ENCODE measurements at regions not wholly inside any gene's neighbourhood (a gene's known extent, or its start where the extent isn't known, plus 50 kb on each side); places are given as distances from the start of the nearest gene placed in this dataset.

DNA sequence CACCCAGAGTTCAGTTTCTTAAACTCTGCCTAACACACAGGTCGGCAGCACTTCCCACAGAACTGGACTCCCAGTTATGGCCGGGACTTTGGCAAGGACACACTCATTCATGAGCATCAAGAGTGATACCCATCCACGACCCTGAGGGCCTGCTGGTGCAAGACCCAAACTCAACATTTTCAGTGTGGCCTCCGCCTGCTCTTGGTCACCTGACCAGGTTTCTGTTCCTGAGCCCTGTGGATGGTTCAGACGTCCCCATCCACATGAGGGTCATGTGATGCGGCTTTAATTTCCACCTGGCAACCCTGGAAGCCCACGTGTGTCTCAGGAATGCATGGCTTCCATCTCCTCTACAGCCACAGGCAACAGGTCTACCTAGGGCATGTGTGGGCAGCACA lies 245.3 kb downstream of the DLL1 start:
- DNase-seq: no peak
- Histone ChIP-seq H3K4me3 (no peak overlapping the region), H3K36me3 (no peaks in the 10 kb centered on the region), H3K4me1 (peaks cover 5 to 24% (median 16%) of the 10 kb centered on the region in 4 donors), H3K9me3 (no peaks in the 10 kb centered on the region), H3K27me3 (no peaks in the 10 kb centered on the region), H3K27ac (no peak overlapping the region)
- TF ChIP-seq POLR2A (IDR thresholded peaks at IDR 0.05): no peak
- TF ChIP-seq, protein P1, sequence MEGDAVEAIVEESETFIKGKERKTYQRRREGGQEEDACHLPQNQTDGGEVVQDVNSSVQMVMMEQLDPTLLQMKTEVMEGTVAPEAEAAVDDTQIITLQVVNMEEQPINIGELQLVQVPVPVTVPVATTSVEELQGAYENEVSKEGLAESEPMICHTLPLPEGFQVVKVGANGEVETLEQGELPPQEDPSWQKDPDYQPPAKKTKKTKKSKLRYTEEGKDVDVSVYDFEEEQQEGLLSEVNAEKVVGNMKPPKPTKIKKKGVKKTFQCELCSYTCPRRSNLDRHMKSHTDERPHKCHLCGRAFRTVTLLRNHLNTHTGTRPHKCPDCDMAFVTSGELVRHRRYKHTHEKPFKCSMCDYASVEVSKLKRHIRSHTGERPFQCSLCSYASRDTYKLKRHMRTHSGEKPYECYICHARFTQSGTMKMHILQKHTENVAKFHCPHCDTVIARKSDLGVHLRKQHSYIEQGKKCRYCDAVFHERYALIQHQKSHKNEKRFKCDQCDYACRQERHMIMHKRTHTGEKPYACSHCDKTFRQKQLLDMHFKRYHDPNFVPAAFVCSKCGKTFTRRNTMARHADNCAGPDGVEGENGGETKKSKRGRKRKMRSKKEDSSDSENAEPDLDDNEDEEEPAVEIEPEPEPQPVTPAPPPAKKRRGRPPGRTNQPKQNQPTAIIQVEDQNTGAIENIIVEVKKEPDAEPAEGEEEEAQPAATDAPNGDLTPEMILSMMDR (IDR thresholded peaks at IDR 0.05): no peak
- TF ChIP-seq EP300 (IDR thresholded peaks at IDR 0.05): no peak
- TF ChIP-seq POLR2AphosphoS5 (IDR thresholded peaks at IDR 0.05): no peak
- 85 to 91% methylated on average over 7 of the region's 7 CpGs for WGBS, 2 donors
- ATAC-seq (ENCODE audit: low FRiP score in 2 of 2): no peak

DNA sequence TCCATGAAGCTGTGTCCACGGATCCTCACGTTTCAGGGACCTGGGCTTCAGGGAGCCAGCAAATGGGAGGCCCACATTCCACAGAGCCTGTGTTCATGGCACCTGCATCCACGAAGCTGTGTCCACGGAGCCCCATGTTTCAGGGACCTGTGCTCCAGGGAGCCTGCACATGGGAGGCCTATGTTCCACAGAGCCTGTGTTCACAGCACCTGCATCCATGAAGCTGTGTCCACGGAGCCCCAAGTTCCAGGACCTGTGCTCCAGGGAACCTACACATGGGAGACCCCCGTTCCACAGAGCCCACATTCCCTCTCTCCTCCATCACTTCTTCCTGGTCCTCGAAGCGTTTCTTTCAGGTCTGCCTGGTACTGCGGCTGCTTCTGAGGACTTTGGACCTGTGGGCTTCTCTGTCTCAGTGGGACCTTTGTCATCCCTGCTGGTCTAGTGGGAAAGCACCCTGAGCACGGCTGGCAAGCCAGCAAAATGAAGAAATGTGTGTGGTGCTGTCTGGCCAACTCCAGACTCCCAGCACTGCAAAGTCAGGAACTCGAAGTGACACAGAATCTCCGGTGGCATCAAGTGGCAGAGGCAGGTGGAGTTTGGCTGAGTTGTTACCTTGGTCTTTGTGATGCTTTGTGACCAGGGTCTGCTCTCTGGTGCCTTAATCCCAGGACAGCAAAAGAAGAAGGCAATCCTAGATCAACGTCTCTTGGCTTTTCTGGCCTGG lies 245.9 kb downstream of the DLL1 start:
- H3K4me1 ChIP-seq: peaks cover under 1 to 18% (median 11%) of the 10 kb centered on the region in 4 donors
- ATAC-seq (ENCODE audit: low FRiP score in 2 of 2) (no peak), DNase-seq (no peak)
- TF ChIP-seq POLR2AphosphoS5 (IDR thresholded peaks at IDR 0.05) (no peak), EP300 (IDR thresholded peaks at IDR 0.05) (no peak), POLR2A (IDR thresholded peaks at IDR 0.05) (no peak)
- TF ChIP-seq, protein P1 (IDR thresholded peaks at IDR 0.05): no peak
- no peaks in the 10 kb centered on the region for H3K36me3 ChIP-seq
- no peaks in the 10 kb centered on the region for H3K27me3 ChIP-seq
- no peaks in the 10 kb centered on the region for H3K9me3 ChIP-seq
- H3K4me3 ChIP-seq: no peak overlapping the region
- no peak overlapping the region for H3K27ac ChIP-seq
- 89 to 92% methylated on average over 9 to 13 of the region's 13 CpGs for WGBS, 2 donors

DNA sequence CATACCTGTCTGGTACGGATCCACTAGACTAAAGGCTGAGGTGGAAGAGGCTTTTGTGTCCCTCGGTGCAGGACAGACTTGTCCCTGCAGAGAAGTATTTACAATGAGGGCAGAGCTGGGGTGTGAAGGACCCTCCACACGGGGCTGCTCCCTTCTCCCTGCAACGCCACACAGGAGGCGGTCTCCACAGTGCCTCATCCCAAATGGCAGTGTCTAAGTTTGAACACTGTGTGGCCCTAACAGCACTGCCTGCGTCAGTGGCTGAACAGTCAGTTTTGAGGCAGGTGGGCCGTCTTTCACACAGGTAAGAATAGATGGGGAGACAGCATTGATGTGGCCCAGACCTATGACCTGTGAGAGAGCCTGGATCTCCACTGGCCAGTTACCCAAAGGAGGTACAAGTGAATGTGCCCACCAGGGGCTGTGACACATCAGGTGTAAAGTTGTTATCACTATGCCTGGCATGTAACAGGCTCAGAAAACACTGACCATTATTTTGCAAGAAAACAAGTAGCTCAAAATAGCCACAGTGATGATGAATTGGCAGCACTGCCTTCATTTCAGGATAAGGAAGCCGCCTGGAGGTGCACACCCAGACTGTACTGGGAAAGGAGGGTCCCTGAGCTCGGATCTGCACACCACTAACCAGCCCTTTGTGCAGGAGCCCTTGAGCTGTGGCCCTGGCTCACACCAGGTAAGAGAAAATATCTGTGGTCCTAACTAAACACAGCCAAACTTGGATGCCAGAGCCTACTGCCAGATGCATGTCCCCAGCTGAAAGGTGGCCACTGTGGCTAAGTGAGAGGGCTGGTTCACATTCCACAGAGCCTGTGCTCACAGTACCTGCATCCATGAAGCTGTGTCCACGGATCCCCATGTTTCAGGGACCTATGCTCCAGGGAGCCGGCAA lies 246.7 kb downstream of the DLL1 start:
- no peak for DNase-seq

GRCh38 chr6:170043150-170043819 lies 247.6 kb downstream of the DLL1 start:
- ATAC-seq (ENCODE audit: low FRiP score in 2 of 2) (no peak), DNase-seq (no peak)
- H3K27me3 ChIP-seq: no peaks in the 10 kb centered on the region
- H3K36me3 ChIP-seq: no peaks in the 10 kb centered on the region
- H3K4me3 ChIP-seq: no peak overlapping the region
- TF ChIP-seq POLR2AphosphoS5 (IDR thresholded peaks at IDR 0.05) (peak in 1 of 2 donors; percentile 13), EP300 (IDR thresholded peaks at IDR 0.05) (no peak)
- no peak overlapping the region for H3K27ac ChIP-seq
- peaks cover 0 to 2% (median under 1%) of the 10 kb centered on the region in 4 donors for H3K4me1 ChIP-seq
- H3K9me3 ChIP-seq: no peaks in the 10 kb centered on the region
- 74 to 80% methylated on average over 17 to 21 of the region's 21 CpGs for WGBS, 2 donors

More for the DNA sequence above, 246.7 kb downstream of the DLL1 start:
- Histone ChIP-seq H3K9me3 (no peaks in the 10 kb centered on the region), H3K27me3 (no peaks in the 10 kb centered on the region), H3K4me1 (peaks cover 0 to 11% (median 8%) of the 10 kb centered on the region in 4 donors), H3K4me3 (no peak overlapping the region), H3K36me3 (no peaks in the 10 kb centered on the region), H3K27ac (no peak overlapping the region)
- no peak for ATAC-seq (ENCODE audit: low FRiP score in 2 of 2)
- WGBS, 2 donors: 74 to 79% methylated on average over 5 to 11 of the region's 11 CpGs
- TF ChIP-seq, protein P1 (IDR thresholded peaks at IDR 0.05): no peak

DNA sequence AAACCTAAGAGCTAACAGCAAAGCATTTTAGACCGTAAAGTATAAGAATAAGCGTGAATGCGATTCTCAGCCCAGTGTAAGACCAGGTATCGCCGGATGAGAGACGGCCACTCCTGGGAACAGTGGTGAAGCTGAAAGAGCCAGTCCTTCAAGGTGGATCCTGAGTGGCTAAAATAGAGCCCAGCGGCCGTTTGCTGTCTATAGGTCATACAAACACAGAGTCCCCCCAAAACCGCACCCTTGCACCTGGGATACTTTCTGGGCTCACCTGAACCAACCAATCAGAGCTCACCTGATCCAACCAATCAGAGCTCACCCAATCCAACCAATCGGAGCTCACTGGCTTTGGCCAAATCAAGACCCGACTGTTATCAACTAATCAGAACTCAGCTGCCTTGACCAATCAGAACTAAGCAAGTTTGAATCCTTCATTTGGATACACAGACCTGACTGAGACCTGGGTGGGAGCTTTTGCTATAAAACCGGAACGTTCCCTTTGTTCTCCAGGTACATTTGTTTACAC lies 248.2 kb downstream of the DLL1 start:
- H3K36me3 ChIP-seq: no peaks in the 10 kb centered on the region
- ATAC-seq (ENCODE audit: low FRiP score in 2 of 2) (no peak), DNase-seq (no peak)
- 92 to 95% methylated on average over 13 of the region's 13 CpGs for WGBS, 2 donors
- no peaks in the 10 kb centered on the region for H3K9me3 ChIP-seq
- TF ChIP-seq, protein P1 (IDR thresholded peaks at IDR 0.05): no peak
- TF ChIP-seq EP300 (IDR thresholded peaks at IDR 0.05) (no peak), POLR2A (IDR thresholded peaks at IDR 0.05) (no peak), POLR2AphosphoS5 (IDR thresholded peaks at IDR 0.05) (no peak)
- no peak overlapping the region for H3K27ac ChIP-seq
- peaks cover 0 to 3% (median 0%) of the 10 kb centered on the region in 4 donors for H3K4me1 ChIP-seq
- H3K4me3 ChIP-seq: no peak overlapping the region
- H3K27me3 ChIP-seq: no peaks in the 10 kb centered on the region

Data from upper lobe of left lung (tissue), 6 donors.